Body of pancreas (tissue), 4 donors: ENCODE measurements at regions not wholly inside any gene's neighbourhood (a gene's known extent, or its start where the extent isn't known, plus 50 kb on each side); places are given as distances from the start of the nearest gene placed in this dataset.

Experiments
- POLR2A ChIP-seq, 3 donors: fragments of 450-650 bp; IDR thresholded peaks; one replicate each; pipeline ENCODE4 v1.6.1; 2016; ENCODE audit warnings: antibody characterized with exemption in 3 of 3, mild to moderate bottlenecking in 2 of 3
- TF ChIP-seq, protein P1 (sequence below), 7 experiments: fragments of 450-650 bp in 4 of 7; fragments of 200-600 bp in 3 of 7; sonication (generic) in 3 of 7; IDR thresholded peaks; one replicate each; pipeline ENCODE4 v1.5.1; 2016 to 2019; ENCODE audit warnings: antibody characterized with exemption in 7 of 7

DNA sequence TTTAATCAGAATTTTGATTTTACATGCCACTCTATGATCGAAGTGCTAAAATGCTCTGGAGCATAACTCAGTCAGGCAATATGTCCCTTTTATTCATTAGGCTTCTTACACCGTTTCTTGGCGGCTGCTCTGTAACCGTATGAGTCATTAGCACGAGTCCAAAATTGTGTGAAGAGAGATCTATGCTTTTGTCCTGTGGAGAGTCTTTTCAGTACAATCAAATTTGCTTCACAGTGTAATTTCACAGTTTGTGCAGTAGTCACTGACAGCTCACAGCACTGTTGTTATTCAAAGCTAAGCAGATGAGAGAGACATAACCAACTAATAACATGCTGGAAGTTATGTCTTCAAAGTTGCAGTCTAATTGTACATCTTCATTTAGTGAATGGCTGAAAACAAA, 167.8 kb downstream of the PCDH10 start:
- TF ChIP-seq, protein P1, sequence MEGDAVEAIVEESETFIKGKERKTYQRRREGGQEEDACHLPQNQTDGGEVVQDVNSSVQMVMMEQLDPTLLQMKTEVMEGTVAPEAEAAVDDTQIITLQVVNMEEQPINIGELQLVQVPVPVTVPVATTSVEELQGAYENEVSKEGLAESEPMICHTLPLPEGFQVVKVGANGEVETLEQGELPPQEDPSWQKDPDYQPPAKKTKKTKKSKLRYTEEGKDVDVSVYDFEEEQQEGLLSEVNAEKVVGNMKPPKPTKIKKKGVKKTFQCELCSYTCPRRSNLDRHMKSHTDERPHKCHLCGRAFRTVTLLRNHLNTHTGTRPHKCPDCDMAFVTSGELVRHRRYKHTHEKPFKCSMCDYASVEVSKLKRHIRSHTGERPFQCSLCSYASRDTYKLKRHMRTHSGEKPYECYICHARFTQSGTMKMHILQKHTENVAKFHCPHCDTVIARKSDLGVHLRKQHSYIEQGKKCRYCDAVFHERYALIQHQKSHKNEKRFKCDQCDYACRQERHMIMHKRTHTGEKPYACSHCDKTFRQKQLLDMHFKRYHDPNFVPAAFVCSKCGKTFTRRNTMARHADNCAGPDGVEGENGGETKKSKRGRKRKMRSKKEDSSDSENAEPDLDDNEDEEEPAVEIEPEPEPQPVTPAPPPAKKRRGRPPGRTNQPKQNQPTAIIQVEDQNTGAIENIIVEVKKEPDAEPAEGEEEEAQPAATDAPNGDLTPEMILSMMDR (IDR thresholded peaks at IDR 0.05), result no peak
- TF ChIP-seq POLR2A (IDR thresholded peaks at IDR 0.05), result no peak
